Stimulated activated CD4-positive, alpha-beta T cell treated with anti-CD3 and anti-CD28 coated beads, Interleukin-4, amount 100 ng/mL, for 48 hours (primary cell): ENCODE measurements at regions not wholly inside any gene's neighbourhood (a gene's known extent, or its start where the extent isn't known, plus 50 kb on each side); places are given as distances from the start of the nearest gene placed in this dataset.

Experiments
- DNase-seq, 2 donors: peaks; one replicate each; pipeline ENCODE4 v3.0.0-alpha.2; 2020; ENCODE audit warnings: low read depth in 2 of 2

DNA sequence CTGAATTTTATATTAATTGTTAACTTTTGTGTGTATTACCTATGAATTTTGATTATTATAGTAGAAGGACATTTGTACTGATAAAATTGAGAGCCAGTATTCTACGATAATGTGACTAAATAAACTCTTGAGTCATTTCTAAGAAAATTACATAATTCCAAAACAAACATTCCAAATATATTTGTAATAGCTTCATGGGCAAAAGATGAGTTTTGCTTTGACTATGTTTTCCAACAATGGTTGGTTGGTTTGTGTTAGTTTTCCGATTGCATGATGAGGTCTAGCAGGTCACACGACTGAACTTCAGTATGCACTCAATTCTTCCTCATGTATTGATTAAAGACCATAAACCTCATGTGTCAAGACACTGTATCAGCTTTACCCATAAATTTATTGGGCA is 71.7 kb upstream of the WDR75 start:
- DNase-seq = no peak

DNA sequence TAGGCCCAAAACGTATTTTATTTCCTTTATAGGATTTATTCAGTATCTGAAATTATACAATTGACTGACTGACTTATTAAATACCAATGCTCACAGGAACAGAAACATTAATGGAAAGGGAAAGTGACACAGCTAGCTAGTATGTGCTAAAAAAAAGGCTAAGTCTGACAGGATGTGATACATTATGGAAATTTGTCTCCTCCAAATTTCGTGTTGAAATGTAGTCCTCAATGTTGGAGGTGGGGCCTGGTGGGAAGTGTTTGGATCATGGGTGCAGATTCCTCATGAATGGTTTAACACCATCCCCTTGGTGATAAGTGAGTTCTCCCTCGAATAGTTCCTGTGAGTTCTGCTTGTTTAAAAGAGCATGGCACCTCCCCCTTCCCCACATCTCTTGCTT is 70.6 kb upstream of the WDR75 start:
- DNase-seq = no peak

DNA sequence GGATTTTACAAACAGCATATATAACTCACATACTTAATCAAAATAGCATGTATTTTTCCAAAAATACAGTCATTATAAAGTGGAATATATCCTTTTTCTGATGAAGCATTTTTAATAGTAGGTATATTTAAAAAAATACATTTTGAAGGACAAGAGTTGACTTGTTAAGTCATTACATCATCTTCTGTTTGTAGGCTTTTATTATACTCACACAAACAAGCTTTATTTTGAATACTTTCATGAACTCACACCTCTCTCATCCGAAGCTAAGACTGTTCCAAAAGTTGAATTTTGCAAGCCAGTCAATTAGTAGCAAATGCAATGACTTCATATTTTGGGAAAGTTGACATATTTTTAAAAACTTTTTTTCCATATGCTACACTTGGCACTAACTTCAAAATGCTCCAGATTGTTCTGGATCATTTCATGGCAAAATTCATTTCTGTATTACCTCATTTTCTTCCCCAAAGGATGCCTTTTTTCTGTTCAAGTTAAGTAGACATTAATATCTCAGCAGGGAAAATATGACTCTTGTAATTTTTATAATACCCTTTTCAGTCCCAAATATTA is 68.5 kb upstream of the WDR75 start:
- no peak for DNase-seq

DNA sequence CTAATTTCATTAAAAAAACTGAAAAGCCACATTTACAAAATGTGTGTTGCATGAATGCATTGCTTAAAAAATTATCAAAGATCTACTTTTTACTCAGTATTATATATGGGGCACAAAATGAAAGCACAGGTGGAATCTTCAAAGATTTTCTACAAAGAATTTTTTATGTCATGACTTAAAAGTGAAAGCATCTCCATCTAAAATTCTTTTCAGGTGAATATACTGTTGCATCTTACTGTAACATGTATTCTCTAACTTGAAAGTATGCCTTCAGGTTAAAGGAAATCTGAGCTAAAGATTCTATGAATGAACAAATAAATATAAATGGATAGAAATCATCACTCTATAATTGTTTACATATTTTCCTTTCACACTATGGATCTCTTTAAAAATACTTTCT is 66.8 kb upstream of the WDR75 start:
- no peak for DNase-seq

DNA sequence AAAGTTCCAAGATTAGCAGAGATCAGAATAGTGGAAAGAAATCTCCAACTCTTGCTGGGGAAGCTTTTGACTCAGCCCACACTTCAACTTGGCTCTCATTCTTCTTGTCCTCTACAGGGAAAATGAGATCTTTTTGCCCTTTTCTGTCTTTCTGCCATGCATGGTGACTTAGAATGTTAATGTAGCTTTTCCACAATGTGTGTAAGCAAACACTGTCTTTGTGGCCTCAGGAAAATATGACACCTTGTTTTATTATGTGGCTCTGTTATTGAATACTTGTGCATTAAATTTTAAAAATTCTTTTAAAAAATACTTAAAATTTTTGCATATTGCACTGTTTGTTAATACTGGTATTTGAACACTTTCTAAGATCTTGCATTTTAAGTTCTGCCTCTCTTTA is 65.4 kb upstream of the WDR75 start:
- DNase-seq = no peak

DNA sequence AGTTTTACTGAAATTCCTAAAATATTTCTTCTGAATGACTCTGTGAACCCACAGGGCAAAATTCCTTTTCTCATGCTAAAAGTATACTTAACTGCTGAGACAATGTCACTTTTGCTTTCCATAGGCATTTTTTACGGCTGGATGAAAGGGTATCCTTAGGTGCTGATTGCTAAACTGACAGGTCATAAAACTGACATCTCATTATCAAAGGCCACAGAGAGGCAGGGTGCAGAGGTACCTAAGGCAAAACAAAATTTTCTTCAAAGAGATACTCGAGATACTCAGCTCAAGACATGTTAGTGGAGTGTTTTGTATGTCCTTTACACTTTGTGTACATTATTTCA is 62.0 kb upstream of the WDR75 start:
- DNase-seq = no peak

DNA sequence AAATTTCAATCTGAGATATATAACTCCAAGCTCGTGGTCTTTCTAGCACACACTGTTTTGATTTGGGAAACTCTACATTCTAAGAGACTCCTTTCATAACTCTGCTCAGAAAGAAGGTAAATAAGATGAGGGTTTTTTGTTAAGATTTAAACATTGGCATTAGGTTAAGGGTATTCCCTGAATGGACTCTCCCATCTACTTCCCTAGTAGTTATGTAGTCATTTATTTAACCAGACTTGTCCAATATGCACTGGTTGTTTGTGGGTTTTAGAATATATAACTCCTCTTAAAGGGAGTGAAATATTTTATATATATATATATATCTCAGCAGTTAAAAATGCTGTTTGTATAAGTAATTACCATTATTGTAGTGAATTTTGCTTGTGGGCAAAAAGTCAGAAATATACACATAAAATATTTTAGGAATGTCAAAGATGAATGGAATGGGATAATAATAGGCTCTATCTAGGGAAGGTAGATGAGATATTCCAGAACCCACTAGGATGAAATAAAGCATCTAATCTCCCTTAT is 61.5 kb upstream of the WDR75 start:
- DNase-seq = no peak

DNA sequence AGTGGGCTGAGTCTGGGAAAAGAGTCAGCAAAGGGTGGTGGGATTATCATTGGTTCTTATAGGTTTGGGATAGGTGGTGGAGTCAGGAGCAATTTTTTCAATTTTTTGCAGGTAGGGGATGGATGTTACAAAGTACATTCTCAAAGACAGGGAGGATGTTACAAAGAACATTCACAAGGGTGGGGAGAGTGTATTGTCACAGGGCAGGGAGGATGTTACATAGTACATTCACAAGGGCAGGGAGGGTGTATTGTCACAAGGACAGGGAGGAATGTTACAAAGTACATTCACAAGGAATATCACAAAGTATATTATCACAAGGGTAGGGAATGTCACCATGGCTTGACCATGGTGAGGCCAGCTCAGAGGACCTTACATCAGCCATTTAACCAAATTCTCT is 58.6 kb upstream of the WDR75 start:
- DNase-seq = no peak

DNA sequence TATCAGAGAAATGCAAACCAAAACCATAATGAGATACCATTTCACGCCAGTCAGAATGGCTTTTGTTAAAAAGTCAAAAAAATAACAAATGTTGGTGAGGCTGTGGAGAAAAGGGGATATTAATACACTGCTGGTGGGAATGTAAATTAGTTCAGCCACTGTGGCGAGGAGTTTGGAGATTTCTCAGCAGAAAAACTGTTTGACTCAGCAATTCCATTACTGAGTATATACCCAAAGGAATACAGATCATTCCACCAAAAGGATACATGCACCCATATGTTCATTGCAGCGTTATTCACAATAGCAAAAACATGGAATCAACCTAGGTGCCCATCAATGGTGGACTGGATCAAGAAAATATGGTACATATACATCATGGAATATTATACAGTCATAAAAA is 54.5 kb upstream of the WDR75 start:
- no peak for DNase-seq

DNA sequence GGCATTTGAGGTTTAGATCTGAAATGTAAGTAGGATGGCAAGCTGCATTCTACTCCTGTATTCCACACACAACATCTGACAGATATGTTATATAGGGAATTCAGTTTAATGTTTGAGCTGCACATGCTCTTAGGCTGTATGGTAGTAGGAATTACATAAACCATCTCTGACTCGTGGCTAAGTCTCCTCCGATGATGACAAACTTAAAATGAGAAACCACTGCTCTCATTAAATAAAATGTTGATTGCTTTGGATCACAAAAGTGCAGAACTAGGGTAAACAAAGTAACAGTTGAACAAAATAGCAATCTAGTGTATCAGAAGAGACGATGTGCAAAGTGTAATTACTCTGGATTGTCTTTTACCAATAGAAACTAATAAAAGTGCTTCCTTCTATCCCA is 50.1 kb upstream of the WDR75 start:
- DNase-seq = no peak
